NK-92 treated with Interleukin-12 subunit alpha and Interleukin-12 subunit beta, amount 100 ng/mL, for 24 hours (cell line): ENCODE measurements at regions not wholly inside any gene's neighbourhood (a gene's known extent, or its start where the extent isn't known, plus 50 kb on each side); places are given as distances from the start of the nearest gene placed in this dataset.
"Not testable (repeated sequence)": the region's sequence is repeated elsewhere in the genome, so short reads cannot be mapped to it uniquely, and the experiment has no call there.

ENCODE experiments used
- DNase-seq: peaks from one replicate; lab custom pipeline; 2025; lab: John Stamatoyannopoulos, UW

DNA sequence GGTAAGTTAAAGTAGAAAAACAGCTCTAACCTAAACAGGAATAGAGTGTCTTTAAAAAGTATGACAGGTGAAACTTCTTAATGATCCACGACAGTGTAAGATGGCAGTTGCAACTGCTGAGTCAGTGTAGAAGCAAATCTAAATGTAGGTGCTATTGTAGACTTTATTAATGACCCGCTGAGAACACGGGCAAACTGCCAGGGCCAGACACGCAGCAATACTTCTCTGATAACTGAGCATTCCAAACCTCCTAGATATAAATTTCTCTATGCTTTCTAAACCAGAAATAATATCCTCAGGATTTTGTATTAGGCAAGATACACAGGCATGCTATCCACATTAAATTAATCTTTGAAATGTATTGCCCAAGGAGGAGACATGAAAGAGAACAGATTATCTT is 1076.4 kb downstream of the HACE1 start:
- no peak for DNase-seq

DNA sequence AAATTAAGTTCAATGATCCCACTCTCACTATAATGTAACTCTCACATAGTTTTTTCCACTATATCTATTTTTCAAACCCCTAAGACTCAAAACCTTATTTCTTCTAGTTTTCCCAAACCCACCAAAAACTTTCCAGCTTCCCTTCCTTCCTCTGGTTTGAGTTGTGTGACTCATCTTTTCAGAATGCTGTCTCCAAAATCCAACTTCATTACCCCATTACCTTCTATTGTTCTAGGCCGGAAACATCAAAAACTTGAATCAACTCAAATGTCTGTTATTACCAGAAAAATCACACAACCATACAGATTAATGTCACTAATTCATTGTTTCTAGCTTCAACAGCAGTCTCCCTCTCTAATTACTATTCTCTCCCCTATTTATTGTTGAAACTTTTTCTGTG is 1090.3 kb downstream of the HACE1 start:
- no peak for DNase-seq

DNA sequence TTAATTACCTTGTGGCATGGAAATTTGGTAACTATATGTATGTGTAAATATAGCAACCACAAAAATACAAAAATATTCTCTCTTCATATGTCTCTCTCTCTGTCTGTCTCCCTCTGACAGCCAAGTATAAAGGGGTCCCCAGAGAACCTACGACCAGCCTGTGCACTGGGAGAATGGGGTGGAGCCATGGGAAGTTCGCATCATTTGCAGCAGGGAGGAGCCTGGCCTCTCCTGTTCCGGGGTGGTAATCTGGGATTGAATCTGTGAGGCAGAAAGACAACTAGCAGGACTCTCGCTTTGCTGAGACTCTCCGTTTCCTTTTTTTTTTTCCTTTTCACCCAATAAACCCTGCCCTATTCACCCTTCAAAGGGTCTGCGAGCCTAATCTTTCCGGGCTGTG is 1109.1 kb downstream of the HACE1 start:
- no peak for DNase-seq

GRCh38 chr6:103734016-103734415 is 1125.7 kb downstream of the HACE1 start:
- no peak for DNase-seq

- no peak for DNase-seq
Measured at GRCh38 chr6:103729658-103730057, 1130.1 kb downstream of the HACE1 start.

DNA sequence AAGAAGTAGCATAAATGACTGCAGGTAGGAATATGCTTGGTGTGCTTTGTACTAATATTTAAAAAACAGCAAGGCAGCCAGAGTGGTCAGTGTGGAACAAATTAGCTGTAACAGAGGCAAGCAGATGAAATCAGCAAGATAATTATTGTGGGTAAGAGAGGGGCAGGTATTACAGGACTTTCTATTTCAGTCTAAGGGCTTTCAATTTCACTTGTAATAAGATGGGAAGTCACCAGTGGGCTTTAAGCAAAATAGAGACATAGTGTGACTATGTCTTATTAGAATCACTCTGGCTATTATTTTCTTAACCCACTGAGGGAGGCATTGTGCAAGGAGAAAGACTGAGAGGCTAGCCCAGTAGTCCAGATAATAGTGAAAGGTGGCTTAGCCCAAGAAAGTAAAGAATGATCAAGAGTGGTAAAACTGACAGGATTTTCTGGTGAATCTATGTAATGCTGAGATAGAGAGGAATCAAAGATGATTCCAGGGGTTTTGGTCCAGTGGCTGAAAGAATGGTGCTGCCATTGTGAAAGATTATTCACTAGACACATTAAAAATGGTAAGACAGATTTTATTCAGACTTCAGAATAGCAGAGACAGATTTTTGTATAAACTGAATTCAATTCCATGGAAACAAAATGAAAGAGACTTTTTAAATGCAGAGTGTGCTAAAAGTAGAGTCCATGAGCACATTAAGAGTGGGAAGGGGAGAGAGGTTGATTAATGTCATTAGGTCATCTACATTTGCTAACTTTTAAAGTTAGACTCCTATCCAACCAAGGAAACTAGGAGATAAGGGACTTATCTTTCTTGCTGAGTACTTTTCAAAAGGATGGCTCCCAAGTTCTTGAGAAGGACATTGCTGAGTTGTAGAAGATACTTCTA is 1136.0 kb downstream of the HACE1 start:
- DNase-seq: no peak

- DNase-seq: no peak
Measured at GRCh38 chr6:103722683-103723082, 1137.0 kb downstream of the HACE1 start.

DNA sequence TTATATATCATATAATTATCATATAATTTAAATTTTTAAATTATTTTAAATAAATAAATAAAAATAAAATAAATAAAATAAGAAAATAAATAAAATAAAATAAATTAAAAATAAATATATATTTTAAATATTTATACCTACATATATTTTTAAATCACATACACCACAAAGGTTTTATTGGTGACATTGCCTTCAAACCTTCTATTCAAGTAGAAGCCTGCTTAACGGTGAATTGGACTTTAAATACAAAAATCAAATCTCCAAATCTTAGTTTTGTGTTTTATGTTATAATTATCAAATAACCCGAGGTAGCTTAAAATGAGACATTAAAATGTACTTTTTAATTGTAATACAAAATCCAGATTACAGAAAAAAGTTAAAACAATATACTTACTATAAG is 1137.8 kb downstream of the HACE1 start:
- DNase-seq: no peak

DNA sequence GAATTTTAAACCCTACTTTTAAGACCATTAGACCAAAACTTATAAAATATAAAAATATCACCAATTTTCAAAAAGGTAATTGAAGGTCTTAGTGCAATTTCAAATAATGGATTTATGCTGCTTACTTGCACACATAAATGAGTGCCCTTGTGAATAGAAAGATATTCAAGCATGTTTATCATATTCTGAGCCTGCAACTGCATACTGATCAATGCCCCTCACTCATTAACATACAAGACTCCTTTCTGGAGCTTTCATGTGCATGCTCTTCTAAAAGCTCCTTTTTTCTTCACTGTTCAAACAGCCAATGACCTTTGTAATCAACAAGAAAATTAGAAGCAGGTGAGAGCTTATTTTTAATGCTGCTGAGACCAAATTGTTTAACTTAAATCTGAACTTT is 1139.3 kb downstream of the HACE1 start:
- DNase-seq: no peak

- DNase-seq: no peak
Measured at GRCh38 chr6:103719545-103719944, 1140.2 kb downstream of the HACE1 start.

- no peak for DNase-seq
Measured at GRCh38 chr6:103715269-103715668, 1144.5 kb downstream of the HACE1 start.

DNA sequence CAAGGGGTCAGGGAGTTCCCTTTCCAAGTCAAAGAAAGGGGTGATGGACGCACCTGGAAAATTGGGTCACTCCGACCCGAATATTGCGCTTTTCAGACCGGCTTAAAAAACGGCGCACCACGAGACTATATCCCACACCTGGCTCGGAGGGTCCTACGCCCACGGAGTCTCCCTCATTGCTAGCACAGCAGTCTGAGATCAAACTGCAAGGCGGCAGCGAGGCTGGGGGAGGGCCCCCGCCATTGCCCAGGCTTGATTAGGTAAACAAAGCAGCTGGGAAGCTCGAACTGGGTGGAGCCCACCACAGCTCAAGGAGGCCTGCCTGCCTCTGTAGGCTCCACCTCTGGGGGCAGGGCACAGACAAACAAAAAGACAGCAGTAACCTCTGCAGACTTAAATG is 1150.5 kb downstream of the HACE1 start:
- not testable (repeated sequence) for DNase-seq

GRCh38 chr6:103707596-103708325 is 1152.0 kb downstream of the HACE1 start:
- no peak for DNase-seq

GRCh38 chr6:103699769-103700168 is 1160.0 kb downstream of the HACE1 start:
- DNase-seq: no peak

DNA sequence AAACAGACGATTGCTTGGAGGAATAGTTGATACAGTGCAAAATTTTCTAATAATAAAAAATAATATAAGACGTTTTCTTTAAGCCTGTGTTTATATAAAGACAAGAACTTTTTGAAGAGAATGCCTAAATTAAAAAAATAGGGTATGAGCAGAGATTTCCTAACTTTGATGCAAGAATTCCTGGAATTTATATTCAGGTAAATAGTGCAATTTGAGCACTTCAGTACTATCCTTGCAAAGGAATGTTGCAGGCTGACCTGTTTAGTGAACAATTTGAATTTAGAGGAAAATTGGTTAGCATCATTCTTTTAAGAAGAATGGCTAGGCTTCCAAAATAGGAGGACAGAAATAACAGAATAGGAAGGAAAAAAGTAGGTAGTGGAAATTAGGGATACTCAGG is 1172.3 kb downstream of the HACE1 start:
- no peak for DNase-seq

DNA sequence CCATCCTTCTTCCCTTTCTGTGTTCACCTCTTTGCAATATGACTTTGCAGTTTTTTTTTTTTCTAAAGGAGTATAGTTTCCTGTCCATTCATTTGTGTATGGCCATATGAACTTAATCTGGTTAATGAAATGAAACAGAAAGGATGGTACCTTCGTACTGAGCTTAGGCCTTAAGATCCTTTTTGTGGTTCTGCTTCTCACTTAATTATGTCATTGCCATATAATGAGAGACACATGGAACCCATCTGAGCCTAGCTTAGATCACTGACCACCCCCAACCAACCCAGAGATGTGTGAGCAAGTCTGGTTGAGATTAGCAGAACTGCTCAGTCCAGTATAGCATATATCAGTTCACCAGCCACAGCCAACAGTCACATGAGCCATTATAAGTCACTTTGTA is 1179.6 kb downstream of the HACE1 start:
- DNase-seq: no peak

GRCh38 chr6:103677290-103677689 is 1182.4 kb downstream of the HACE1 start:
- DNase-seq: no peak

DNA sequence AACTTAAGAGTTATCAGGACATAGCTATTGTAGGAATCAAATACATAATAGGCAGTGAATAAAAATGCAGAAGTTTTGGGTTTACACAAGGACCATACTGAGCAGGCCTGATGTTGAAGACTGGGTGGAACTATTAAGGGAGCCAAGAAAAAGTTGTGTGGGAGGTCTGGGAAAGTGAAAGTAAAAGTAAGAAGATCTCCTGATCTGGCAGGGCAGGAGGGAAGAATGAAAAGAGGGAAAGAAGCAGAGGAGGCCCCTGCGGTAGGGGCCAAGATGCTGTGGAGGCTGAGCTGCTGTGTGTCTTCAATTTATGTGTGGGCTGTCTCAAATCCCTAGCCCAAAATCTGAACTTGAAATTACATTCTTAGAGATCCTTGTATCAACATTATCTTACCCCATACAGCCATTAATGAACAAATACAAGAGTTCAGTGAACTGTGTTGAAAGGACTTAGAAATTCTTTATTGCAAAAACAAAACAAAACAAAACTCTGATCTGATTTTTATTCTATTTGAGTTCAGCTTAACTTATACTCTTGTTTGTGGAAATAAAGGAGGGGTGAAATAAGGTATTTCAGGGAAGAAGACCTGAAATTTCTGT is 1183.8 kb downstream of the HACE1 start:
- DNase-seq: no peak

DNA sequence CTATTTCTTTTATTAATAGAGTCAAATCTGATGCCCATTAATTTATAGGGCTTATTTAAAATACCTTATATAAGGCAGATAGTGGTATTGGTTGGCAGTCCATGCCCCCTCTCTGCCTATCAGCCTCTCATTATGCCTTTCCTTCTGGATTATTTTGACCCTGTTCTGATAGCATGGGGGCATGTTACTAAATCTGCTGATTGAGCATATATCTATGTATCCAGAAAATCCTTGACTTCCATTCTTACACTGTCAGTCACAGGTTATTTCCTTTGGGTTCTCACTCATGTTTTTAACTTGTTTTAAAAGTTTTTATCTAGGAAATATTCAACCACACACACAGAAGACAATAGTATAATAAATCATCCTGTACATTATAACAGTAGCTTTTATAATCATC is 1184.9 kb downstream of the HACE1 start:
- no peak for DNase-seq

DNA sequence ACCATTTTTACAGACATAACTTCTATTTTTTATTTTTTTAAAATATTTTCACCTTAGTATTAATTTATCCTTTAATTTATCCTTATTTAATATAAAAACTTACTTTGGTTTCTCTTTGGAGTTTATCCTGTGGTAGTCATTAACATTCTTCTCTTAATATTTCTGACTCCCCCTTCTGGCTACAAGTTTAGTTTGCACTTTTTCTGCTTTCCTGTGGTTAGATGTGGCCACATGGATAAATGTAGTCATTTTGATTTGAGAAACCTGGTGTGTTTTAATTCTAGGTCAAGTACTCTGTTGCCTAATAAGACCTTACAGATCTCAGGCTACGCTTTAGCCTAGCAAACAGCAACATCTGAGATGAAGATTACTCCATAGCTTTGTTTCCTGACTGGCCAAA is 1187.5 kb downstream of the HACE1 start:
- DNase-seq: no peak

DNA sequence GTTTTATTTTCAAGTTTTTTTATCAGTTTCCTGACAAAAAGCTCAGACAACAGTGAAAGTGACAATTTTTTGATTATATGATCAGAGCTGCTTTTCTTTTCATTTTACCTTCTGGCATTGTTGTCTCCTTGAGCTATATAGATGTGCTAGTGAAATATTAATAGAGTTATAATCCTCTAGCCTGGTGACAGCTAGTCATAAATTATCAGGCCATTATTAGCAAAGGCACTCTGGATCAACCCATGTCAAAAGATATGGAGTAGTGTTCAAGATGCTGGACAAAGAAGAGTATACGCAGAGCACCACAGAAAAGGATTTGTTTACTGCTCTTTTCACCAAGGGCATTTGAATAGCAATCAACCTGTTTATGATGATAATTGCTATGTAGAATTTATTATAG is 1230.1 kb downstream of the HACE1 start:
- DNase-seq: no peak

- no peak for DNase-seq
Measured at GRCh38 chr6:103617642-103618041, 1242.1 kb downstream of the HACE1 start.

DNA sequence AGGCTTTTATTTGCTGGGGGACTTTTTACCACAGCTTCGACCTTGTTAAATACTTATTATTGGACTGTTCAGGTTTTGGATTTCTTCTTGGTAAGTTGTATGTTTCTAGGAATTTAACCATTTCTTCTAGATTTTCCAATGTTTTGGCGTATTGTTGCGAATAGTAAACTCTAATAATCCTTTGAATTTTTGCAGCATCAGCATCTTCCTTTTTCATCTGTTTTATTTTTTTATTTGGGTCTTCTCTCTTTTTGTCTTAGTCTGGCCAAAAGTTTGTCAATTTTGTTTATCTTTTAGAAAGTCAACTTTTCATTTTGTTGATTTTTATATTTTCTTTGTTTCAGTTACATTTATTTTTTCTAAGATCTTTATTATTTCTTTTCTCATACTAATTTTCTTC is 1272.0 kb downstream of the HACE1 start:
- DNase-seq: no peak
